Activated effector memory CD4-positive, alpha-beta T cell treated with anti-CD3 and anti-CD28 coated beads, Interleukin-2, amount 50 U/mL, for 16 hours (primary cell): ENCODE measurements at regions not wholly inside any gene's neighbourhood (a gene's known extent, or its start where the extent isn't known, plus 50 kb on each side); places are given as distances from the start of the nearest gene placed in this dataset.
"Not testable (repeated sequence)": the region's sequence is repeated elsewhere in the genome, so short reads cannot be mapped to it uniquely, and the experiment has no call there.

ENCODE experiments used
- DNase-seq: peaks from one replicate; pipeline ENCODE4 v3.0.0-alpha.2; 2020

GRCh38 chr4:175290401-175290800, 372.2 kb downstream of the ADAM29 start:
- no peak for DNase-seq

- DNase-seq = no peak
Observed at GRCh38 chr4:175297965-175298565, 379.9 kb downstream of the ADAM29 start.

GRCh38 chr4:175306436-175306835, 388.3 kb downstream of the ADAM29 start:
- no peak for DNase-seq

GRCh38 chr4:175307326-175307725, 389.2 kb downstream of the ADAM29 start:
- no peak for DNase-seq

- DNase-seq = no peak
Observed at GRCh38 chr4:175308236-175308635, 390.1 kb downstream of the ADAM29 start.

- no peak for DNase-seq
Observed at GRCh38 chr4:175309041-175309440, 390.9 kb downstream of the ADAM29 start.

GRCh38 chr4:175325230-175325629, 407.1 kb downstream of the ADAM29 start:
- DNase-seq = no peak

- no peak for DNase-seq
Observed at GRCh38 chr4:175326796-175327195, 408.6 kb downstream of the ADAM29 start.

- DNase-seq = no peak
Observed at GRCh38 chr4:175330236-175330635, 412.1 kb downstream of the ADAM29 start.

GRCh38 chr4:175330652-175331051, 412.5 kb downstream of the ADAM29 start:
- no peak for DNase-seq

- DNase-seq = no peak
Observed at GRCh38 chr4:175335331-175335730, 417.2 kb downstream of the ADAM29 start.

- DNase-seq = not testable (repeated sequence)
Observed at GRCh38 chr4:175336570-175336969, 418.4 kb downstream of the ADAM29 start.

- no peak for DNase-seq
Observed at GRCh38 chr4:175339100-175339707, 421.0 kb downstream of the ADAM29 start.

- no peak for DNase-seq
Observed at GRCh38 chr4:175341203-175341755, 423.1 kb downstream of the ADAM29 start.

- DNase-seq = no peak
Observed at GRCh38 chr4:175346376-175346775, 428.2 kb downstream of the ADAM29 start.

- no peak for DNase-seq
Observed at GRCh38 chr4:175350246-175350645, 432.1 kb downstream of the ADAM29 start.

- no peak for DNase-seq
Observed at GRCh38 chr4:175351473-175351872, 433.3 kb downstream of the ADAM29 start.

GRCh38 chr4:175369087-175369486, 443.0 kb downstream of the GPM6A start:
- DNase-seq = no peak

- no peak for DNase-seq
Observed at GRCh38 chr4:175371091-175371490, 441.0 kb downstream of the GPM6A start.

GRCh38 chr4:175373031-175373430, 439.0 kb downstream of the GPM6A start:
- no peak for DNase-seq

- no peak for DNase-seq
Observed at GRCh38 chr4:175374459-175374858, 437.6 kb downstream of the GPM6A start.

- no peak for DNase-seq
Observed at GRCh38 chr4:175376287-175376977, 435.6 kb downstream of the GPM6A start.

GRCh38 chr4:175377203-175377602, 434.9 kb downstream of the GPM6A start:
- DNase-seq = no peak

- DNase-seq = no peak
Observed at GRCh38 chr4:175378372-175378771, 433.7 kb downstream of the GPM6A start.
